ENCODE measurements at regions not wholly inside any gene's neighbourhood (a gene's known extent, or its start where the extent isn't known, plus 50 kb on each side); places are given as distances from the start of the nearest gene placed in this dataset.

GRCh38 chr7:369476-370258, 79.7 kb downstream of the FOXL3 start:
- no peaks in the 10 kb centered on the region for H3K9me3 ChIP-seq (ENCODE audit: low read depth)
- DNase-seq (ENCODE audit: low spot score): peak; percentile 49
- peaks cover 45% of the 10 kb centered on the region for H3K4me1 ChIP-seq (ENCODE audit: insufficient read depth)
- H3K79me2 ChIP-seq: no peaks in the 10 kb centered on the region
- H3K4me2 ChIP-seq: no peak overlapping the region
- 86% methylated on average over 57 of the region's 57 CpGs for WGBS (ENCODE audit: low lambda C conversion rate, missing lambda C conversion rate)
- H2AFZ ChIP-seq: no peak overlapping the region
- H4K20me1 ChIP-seq (ENCODE audit: insufficient read depth, poor library complexity, severe bottlenecking): no peaks in the 10 kb centered on the region
- H3K4me3 ChIP-seq: no peak overlapping the region
- no peaks in the 10 kb centered on the region for H3K9me2 ChIP-seq (replicated peaks; ENCODE audit: insufficient read depth)
- H3K36me3 ChIP-seq (replicated peaks; ENCODE audit: insufficient read depth, low read depth): no peaks in the 10 kb centered on the region
- no peaks in the 10 kb centered on the region for H3K27me3 ChIP-seq
- peak overlapping the region; percentile 77 for H3K27ac ChIP-seq
- TF ChIP-seq CTCF (IDR thresholded peaks at IDR 0.05; ENCODE audit: poor library complexity): no peak
- TF ChIP-seq EZH2 (IDR thresholded peaks at IDR 0.05; ENCODE audit: borderline replicate concordance): no peak
- TF ChIP-seq EZH2phosphoT487 (IDR thresholded peaks at IDR 0.05; ENCODE audit: low read depth, severe bottlenecking, unreplicated experiment): no peak

GRCh38 chr7:370259-370625, 80.3 kb downstream of the FOXL3 start:
- H3K27ac ChIP-seq: peak overlapping the region; percentile 77
- no peak overlapping the region for H3K4me3 ChIP-seq

GRCh38 chr7:370775-371118, 80.8 kb downstream of the FOXL3 start:
- no peak for DNase-seq (ENCODE audit: low spot score)
- Histone ChIP-seq H2AFZ (no peak overlapping the region), H3K4me3 (no peak overlapping the region), H3K4me1 (ENCODE audit: insufficient read depth) (peaks cover 47% of the 10 kb centered on the region), H3K27me3 (no peaks in the 10 kb centered on the region), H3K79me2 (no peaks in the 10 kb centered on the region), H4K20me1 (ENCODE audit: insufficient read depth, poor library complexity, severe bottlenecking) (no peaks in the 10 kb centered on the region), H3K9me2 (replicated peaks; ENCODE audit: insufficient read depth) (no peaks in the 10 kb centered on the region), H3K4me2 (no peak overlapping the region), H3K27ac (peak overlapping the region; percentile 77), H3K9me3 (ENCODE audit: low read depth) (no peaks in the 10 kb centered on the region), H3K36me3 (replicated peaks; ENCODE audit: insufficient read depth, low read depth) (no peaks in the 10 kb centered on the region)
- 92% methylated on average over 10 of the region's 10 CpGs for WGBS (ENCODE audit: low lambda C conversion rate, missing lambda C conversion rate)
- TF ChIP-seq CTCF (IDR thresholded peaks at IDR 0.05; ENCODE audit: poor library complexity) (no peak), EZH2phosphoT487 (IDR thresholded peaks at IDR 0.05; ENCODE audit: low read depth, severe bottlenecking, unreplicated experiment) (no peak), EZH2 (IDR thresholded peaks at IDR 0.05; ENCODE audit: borderline replicate concordance) (no peak)

More at GRCh38 chr7:370259-370625, 80.3 kb downstream of the FOXL3 start:
- H3K4me2 ChIP-seq: no peak overlapping the region
- no peak for TF ChIP-seq EZH2phosphoT487 (IDR thresholded peaks at IDR 0.05; ENCODE audit: low read depth, severe bottlenecking, unreplicated experiment)
- H3K9me3 ChIP-seq (ENCODE audit: low read depth): no peaks in the 10 kb centered on the region
- WGBS (ENCODE audit: low lambda C conversion rate, missing lambda C conversion rate): 72% methylated on average over 13 of the region's 13 CpGs
- H3K79me2 ChIP-seq: no peaks in the 10 kb centered on the region
- no peaks in the 10 kb centered on the region for H3K27me3 ChIP-seq
- H3K9me2 ChIP-seq (replicated peaks; ENCODE audit: insufficient read depth): no peaks in the 10 kb centered on the region
- no peaks in the 10 kb centered on the region for H4K20me1 ChIP-seq (ENCODE audit: insufficient read depth, poor library complexity, severe bottlenecking)
- DNase-seq (ENCODE audit: low spot score): peak; percentile 54
- no peak overlapping the region for H2AFZ ChIP-seq
- H3K36me3 ChIP-seq (replicated peaks; ENCODE audit: insufficient read depth, low read depth): no peaks in the 10 kb centered on the region
- peaks cover 47% of the 10 kb centered on the region for H3K4me1 ChIP-seq (ENCODE audit: insufficient read depth)

GRCh38 chr7:371119-371778, 81.3 kb downstream of the FOXL3 start:
- peak; percentile 48 for DNase-seq (ENCODE audit: low spot score)

More at GRCh38 chr7:371119-371778, 81.3 kb downstream of the FOXL3 start:
- Histone ChIP-seq H3K9me2 (replicated peaks; ENCODE audit: insufficient read depth) (no peaks in the 10 kb centered on the region), H3K36me3 (replicated peaks; ENCODE audit: insufficient read depth, low read depth) (no peaks in the 10 kb centered on the region), H2AFZ (no peak overlapping the region), H3K79me2 (no peaks in the 10 kb centered on the region), H3K4me2 (no peak overlapping the region), H3K27me3 (no peaks in the 10 kb centered on the region), H4K20me1 (ENCODE audit: insufficient read depth, poor library complexity, severe bottlenecking) (no peaks in the 10 kb centered on the region), H3K9me3 (ENCODE audit: low read depth) (no peaks in the 10 kb centered on the region), H3K4me3 (no peak overlapping the region), H3K4me1 (ENCODE audit: insufficient read depth) (peaks cover 51% of the 10 kb centered on the region), H3K27ac (peak overlapping the region; percentile 95)
- no peak for TF ChIP-seq CTCF (IDR thresholded peaks at IDR 0.05; ENCODE audit: poor library complexity)
- TF ChIP-seq EZH2 (IDR thresholded peaks at IDR 0.05; ENCODE audit: borderline replicate concordance): no peak
- TF ChIP-seq EZH2phosphoT487 (IDR thresholded peaks at IDR 0.05; ENCODE audit: low read depth, severe bottlenecking, unreplicated experiment): no peak
- 86% methylated on average over 13 of the region's 13 CpGs for WGBS (ENCODE audit: low lambda C conversion rate, missing lambda C conversion rate)

Measured in hepatocyte (in vitro differentiated cells).